ENCODE measurements at regions not wholly inside any gene's neighbourhood (a gene's known extent, or its start where the extent isn't known, plus 50 kb on each side); places are given as distances from the start of the nearest gene placed in this dataset.

DNA sequence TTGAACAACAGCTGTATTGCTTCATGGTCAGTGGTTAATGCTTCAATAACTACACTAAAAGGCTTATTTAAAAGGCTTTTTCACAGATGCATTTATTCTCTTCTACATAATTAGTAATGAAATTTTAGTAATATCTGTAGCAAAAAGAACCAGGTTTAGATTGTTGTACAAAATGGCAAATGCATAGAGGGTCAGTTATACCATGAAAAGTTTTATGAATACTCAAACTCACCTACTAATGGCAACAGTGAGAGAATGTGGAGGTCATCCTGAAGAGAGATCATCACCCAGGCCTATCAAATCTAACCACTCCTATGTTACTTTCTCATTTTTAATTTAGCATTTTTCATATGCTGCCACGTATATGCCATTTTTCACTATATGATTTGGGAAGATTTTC, 444.3 kb upstream of the CDH9 start:
- no peak overlapping the region for H3K4me3 Mint-ChIP-seq
- no peak overlapping the region for H2BK120ac ChIP-seq (ENCODE audit: low read depth, low read length, poor library complexity, severe bottlenecking)
- H3K4me2 ChIP-seq (ENCODE audit: insufficient read depth, insufficient read length, low read length): no peak overlapping the region
- H4K5ac ChIP-seq (ENCODE audit: insufficient read length, low read depth, low read length): no peak overlapping the region
- no peak overlapping the region for H2BK5ac ChIP-seq (ENCODE audit: insufficient read length, low read length)
- H3K79me1 ChIP-seq (ENCODE audit: insufficient read depth, low read depth, low read length, poor library complexity, severe bottlenecking): no peaks in the 10 kb centered on the region
- H3K27ac Mint-ChIP-seq: no peak overlapping the region
- no peak overlapping the region for H3K4ac ChIP-seq (ENCODE audit: low read depth, low read length)
- no peak overlapping the region for H2BK20ac ChIP-seq (ENCODE audit: low read depth, low read length, poor library complexity, severe bottlenecking)
- no peaks in the 10 kb centered on the region for H4K20me1 ChIP-seq (ENCODE audit: control insufficient read depth, insufficient read depth, insufficient read length)
- no peak overlapping the region for H2AK5ac ChIP-seq (ENCODE audit: insufficient read length, low read length)
- no peaks in the 10 kb centered on the region for H3K23me2 ChIP-seq (ENCODE audit: insufficient read length, low read depth, low read length, poor library complexity, severe bottlenecking)
- H4K8ac ChIP-seq (replicated peaks; ENCODE audit: insufficient read length, low read depth, low read length): no peak overlapping the region
- no peak overlapping the region for H3K9ac ChIP-seq (ENCODE audit: extremely low read depth, insufficient read length, low read length)
- H3K27me3 Mint-ChIP-seq (ENCODE audit: low read depth): no peaks in the 10 kb centered on the region
- H3K4me1 Mint-ChIP-seq: peaks cover 0 to 2% of the 10 kb centered on the region in 2 experiments; a peak in 1 of 4 replicates
- H4K91ac ChIP-seq (ENCODE audit: insufficient read length, low read depth, low read length): no peak overlapping the region
- H2AFZ ChIP-seq (ENCODE audit: low read length): no peak overlapping the region
- H3K23ac ChIP-seq (ENCODE audit: insufficient read length, low read depth, low read length): no peak overlapping the region
- no peaks in the 10 kb centered on the region for H3K27me3 ChIP-seq (ENCODE audit: insufficient read depth, low read length)
- no peak overlapping the region for H2BK12ac ChIP-seq (ENCODE audit: insufficient read length, low read depth, low read length)
- WGBS (ENCODE audit: extremely low coverage, insufficient read length, low lambda C conversion rate): no CpG with 5 or more reads among the region's 1 CpG
- TF ChIP-seq, protein P1, sequence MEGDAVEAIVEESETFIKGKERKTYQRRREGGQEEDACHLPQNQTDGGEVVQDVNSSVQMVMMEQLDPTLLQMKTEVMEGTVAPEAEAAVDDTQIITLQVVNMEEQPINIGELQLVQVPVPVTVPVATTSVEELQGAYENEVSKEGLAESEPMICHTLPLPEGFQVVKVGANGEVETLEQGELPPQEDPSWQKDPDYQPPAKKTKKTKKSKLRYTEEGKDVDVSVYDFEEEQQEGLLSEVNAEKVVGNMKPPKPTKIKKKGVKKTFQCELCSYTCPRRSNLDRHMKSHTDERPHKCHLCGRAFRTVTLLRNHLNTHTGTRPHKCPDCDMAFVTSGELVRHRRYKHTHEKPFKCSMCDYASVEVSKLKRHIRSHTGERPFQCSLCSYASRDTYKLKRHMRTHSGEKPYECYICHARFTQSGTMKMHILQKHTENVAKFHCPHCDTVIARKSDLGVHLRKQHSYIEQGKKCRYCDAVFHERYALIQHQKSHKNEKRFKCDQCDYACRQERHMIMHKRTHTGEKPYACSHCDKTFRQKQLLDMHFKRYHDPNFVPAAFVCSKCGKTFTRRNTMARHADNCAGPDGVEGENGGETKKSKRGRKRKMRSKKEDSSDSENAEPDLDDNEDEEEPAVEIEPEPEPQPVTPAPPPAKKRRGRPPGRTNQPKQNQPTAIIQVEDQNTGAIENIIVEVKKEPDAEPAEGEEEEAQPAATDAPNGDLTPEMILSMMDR (conservative IDR thresholded peaks at IDR 0.05): no peak
- H3K79me2 ChIP-seq (ENCODE audit: insufficient read depth, low read length): no peaks in the 10 kb centered on the region
- H2BK15ac ChIP-seq (ENCODE audit: low read depth, low read length): no peak overlapping the region
- no peak overlapping the region for H3K56ac ChIP-seq (ENCODE audit: insufficient read length, low read depth, low read length)
- no peak overlapping the region for H3K18ac ChIP-seq (ENCODE audit: insufficient read length, low read depth, low read length)
- peaks cover 2% of the 10 kb centered on the region for H3K9me3 ChIP-seq (ENCODE audit: control insufficient read depth, low read depth, low read length)
- DNase-seq: no peak
- no peak overlapping the region for H3T11ph ChIP-seq (ENCODE audit: low read length)
- H3K9me3 Mint-ChIP-seq: peaks cover 7 to 8% of the 10 kb centered on the region in 2 experiments
- no peak overlapping the region for H3K27ac ChIP-seq (ENCODE audit: insufficient read length, low read depth, low read length)
- no peaks in the 10 kb centered on the region for H3K4me1 ChIP-seq (ENCODE audit: insufficient read depth, low read length)
- peaks cover 5 to 16% (median 8%) of the 10 kb centered on the region in 3 experiments for H3K36me3 Mint-ChIP-seq (ENCODE audit: insufficient read depth in 1 of 3, low read depth in 3 of 3)
- no peak overlapping the region for H3K14ac ChIP-seq (ENCODE audit: insufficient read depth, low read length)

All from H9 (cell line).